HG03060 (cell line): ENCODE measurements at regions not wholly inside any gene's neighbourhood (a gene's known extent, or its start where the extent isn't known, plus 50 kb on each side); places are given as distances from the start of the nearest gene placed in this dataset.
"Not testable (repeated sequence)": the region's sequence is repeated elsewhere in the genome, so short reads cannot be mapped to it uniquely, and the experiment has no call there.

Source experiments
- ATAC-seq: cut with Tn5 transposase; IDR thresholded peaks from one replicate; pipeline ENCODE4 v1.9.1; 2021; ENCODE audit warnings: low read depth, moderate number of reproducible peaks; ENCODE audit not compliant: unreplicated experiment

DNA sequence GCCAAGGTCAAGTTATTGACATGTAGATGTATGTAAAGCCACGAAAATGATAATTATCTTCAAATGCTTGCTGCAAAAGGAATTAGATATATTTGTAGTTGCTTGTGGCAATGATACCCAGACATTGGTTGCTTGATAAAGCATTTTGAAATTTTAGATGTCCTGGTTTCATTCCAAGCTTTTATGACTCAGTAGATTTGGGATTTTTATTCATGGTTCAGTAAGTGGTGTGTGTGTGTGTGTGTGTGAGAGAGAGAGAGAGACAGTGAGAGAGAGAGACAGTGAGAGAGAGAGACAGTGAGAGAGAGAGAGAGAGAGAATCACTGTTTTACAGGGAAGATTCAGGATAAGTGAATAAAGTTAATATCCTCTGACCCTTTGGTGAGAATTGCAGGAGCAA, 498.2 kb upstream of the C1orf87 start:
- ATAC-seq = no peak

DNA sequence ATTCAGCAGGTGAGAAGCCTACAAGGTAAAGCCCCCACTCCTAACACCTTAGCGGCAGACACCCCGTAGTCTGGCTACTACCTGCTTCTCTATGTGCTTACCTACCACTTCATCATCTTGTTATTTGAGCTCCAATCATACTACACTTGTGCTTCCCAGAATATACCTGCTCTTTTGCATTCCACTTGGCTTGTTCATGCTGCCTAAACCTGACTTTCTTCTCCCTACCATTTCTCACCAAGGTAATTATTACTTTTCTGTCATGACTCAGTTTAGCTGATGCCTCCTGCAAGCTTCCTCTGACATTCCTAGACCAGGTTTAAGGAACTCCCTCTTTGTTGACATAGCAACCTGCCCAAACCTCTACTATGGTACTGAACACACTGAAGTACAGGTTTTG, 495.6 kb upstream of the C1orf87 start:
- no peak for ATAC-seq

DNA sequence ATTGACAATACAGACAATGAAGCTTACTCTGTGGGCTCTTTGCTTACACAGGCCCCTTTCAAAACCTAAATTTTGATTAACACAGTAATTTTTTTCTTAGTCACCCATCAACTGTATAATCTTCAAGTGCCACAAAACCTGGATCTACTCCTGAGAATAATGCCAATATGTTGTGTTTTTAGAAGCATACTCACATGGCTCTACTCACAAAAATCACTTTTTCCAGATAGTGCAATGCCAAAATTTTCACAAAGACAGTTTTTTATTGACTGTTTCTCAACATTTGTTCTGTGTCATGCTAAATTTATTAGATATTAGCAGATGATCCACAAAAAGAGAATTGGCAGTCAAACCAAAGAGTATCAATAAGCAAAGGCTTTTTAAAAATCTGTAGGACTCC, 493.7 kb upstream of the C1orf87 start:
- ATAC-seq = no peak

DNA sequence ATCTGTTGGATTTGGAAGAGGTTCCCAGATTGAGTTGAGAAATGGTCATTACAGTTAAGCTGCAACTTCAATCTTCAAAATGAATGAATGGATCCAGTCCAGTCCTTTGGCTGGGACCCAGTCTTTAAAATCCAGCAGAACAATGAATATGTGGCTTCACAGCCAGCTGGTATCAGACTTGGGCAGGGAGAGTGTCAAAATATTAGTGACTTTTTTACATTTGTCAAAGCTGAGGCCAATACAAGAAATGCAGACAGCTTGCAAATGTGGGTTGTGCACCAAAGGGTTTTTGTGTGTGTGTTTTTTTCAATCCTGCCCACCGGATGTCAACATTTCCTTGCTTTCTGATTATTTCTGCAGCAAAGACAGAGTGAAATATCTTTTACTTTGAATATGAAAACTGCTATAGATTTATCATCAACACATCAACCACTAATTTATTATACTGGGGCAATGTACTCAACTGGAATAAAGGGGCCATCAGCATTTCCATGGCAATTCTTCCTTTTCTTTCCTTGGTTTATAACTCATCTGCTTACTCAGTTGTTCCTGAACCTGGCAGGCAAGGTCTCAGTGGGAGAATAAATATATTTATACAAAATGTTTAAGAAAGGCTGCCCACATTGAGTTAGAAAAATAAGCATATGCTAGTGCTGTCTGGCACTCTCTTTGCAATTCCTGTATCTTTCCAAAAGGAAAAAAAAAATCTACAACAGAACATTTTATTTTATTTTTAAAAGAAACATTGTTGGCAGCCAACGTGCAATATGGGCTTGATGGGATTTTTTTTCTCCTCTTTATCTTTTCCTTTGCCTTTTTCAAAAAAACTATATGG, 491.6 kb upstream of the C1orf87 start:
- ATAC-seq = no peak

- ATAC-seq = no peak
Observed at GRCh38 chr1:60563777-60564535, 490.4 kb upstream of the C1orf87 start.

- ATAC-seq = no peak
Observed at GRCh38 chr1:60562740-60563139, 489.2 kb upstream of the C1orf87 start.

DNA sequence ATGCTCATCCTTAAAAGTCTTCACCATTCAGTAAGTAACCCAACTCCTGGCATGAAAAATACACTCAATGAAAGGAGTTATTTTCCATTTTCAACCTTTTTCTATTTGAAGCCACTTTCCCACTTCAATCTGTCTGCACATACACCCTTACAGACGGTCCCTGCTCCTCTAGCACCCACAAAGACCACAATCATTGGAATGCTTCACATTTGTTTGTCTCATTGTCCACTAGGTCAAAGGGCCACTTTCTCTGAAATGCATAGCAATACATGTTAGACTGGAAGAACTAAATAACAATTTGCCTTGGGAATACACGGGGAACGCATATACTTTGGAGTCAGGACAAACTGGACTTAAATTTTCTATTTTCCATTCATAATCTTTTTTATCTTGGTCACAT, 487.1 kb upstream of the C1orf87 start:
- no peak for ATAC-seq

DNA sequence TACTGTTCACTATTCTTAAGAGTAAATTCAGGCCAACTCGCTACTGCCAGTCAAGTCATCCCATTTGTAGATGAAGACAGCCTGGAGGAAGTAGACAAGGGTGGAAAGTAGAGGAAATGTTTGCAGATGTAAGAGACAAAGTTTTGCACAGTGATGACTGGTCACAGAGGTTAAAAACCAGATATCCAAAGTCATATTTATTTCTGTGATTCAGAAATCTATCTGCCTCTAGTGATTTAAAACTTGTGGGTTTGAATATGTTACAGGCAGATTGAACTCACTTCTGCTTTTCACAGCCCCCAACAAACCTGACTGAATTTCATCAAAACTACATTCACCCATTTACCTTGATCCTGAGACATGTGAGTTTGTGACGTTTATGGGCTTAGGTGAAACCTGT, 484.7 kb upstream of the C1orf87 start:
- ATAC-seq = no peak

- no peak for ATAC-seq
Observed at GRCh38 chr1:60553730-60554129, 480.2 kb upstream of the C1orf87 start.

- ATAC-seq = no peak
Observed at GRCh38 chr1:60547821-60548220, 474.3 kb upstream of the C1orf87 start.

DNA sequence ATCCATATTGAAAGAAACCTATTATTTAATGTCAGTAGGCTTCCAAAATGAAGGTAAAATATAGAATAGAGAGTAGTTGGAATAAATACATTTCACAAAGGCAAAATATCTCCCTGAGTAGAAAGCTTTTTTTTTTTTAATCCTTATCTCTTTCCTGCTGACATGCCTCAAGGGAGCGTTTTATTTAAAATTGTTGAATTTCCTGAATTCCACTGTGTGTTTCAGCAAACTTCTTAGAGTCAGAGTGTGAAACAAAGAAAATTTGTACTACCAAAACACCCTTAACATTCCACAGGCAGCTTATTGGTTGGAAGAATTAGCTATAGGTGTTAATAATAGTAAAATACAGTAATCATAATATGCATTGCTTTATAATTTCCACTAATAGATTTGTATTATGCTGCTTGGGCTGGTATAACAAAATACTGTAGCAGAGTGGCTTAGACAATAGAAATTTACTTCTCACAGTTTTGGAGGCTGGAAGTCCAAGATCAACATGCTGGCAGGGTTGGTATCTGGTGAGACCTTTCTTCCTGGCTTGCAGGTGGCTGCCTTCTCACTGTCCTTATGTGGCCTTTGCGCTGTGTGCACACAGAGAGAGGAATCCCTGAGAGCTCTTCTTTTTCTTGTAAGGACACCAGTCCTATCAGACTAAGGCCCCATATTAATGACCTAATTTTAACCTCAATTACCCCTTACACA, 468.4 kb upstream of the C1orf87 start:
- no peak for ATAC-seq

DNA sequence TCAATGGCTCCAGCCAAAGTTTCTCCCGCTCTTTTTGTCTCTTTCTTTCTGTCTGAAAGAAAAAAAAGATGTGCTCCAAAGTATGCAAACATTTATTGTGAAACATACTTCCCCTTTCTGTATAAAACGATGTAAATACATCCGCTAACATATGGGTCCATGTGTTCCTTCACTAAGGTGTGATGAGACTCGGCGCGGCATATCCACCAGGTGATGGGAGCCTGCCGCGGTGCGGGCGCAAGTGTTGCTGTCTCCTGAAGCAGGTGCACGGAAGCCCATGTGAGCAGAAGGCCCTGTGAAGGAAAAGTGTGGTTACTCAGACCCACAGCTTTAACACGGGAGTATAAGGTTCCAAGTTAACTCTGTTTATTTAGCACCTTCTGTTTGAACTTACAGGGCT, 466.6 kb upstream of the C1orf87 start:
- ATAC-seq = no peak

DNA sequence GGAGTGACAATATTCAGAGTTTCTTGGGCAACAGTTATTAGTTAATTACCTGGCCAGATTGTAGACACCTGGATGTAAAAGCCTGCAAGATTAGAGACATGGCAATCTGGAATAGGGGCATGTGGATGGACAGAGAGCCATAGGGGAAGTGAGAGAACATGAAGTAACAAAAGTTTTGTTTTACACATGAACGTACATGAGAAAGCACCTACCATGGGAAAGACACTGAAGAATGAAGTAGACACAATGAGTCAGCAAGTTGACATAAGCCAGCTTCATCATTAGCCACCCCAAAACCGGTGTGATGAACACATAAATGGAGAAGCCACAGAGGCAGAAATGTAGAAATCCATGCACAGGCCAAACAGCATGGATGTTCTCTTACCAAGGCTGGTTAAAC, 462.1 kb upstream of the C1orf87 start:
- ATAC-seq = no peak

- no peak for ATAC-seq
Observed at GRCh38 chr1:60527567-60527966, 454.0 kb upstream of the C1orf87 start.

DNA sequence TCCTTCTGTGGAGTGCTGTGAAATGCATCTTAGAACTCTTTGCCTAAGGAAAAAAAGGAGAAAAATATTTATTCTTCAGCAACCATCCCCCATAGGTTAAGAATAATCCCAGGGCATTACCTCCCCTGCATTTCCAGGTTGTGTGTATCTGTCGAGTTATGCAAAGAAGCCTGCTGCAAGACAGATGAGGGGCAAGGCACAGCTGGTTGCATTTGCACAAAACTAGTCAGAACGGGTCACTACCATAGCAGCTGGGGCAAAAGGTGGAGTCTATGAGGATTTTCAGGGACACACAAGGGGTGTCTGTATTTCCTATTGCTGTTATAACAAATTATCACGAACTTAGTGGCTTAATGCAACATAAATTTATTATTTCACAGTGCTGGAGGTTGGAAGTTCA, 443.4 kb upstream of the C1orf87 start:
- no peak for ATAC-seq

GRCh38 chr1:60510162-60510561, 436.6 kb upstream of the C1orf87 start:
- no peak for ATAC-seq

GRCh38 chr1:60504206-60504840, 430.8 kb upstream of the C1orf87 start:
- ATAC-seq = no peak

GRCh38 chr1:60503266-60503925, 429.8 kb upstream of the C1orf87 start:
- ATAC-seq = no peak

DNA sequence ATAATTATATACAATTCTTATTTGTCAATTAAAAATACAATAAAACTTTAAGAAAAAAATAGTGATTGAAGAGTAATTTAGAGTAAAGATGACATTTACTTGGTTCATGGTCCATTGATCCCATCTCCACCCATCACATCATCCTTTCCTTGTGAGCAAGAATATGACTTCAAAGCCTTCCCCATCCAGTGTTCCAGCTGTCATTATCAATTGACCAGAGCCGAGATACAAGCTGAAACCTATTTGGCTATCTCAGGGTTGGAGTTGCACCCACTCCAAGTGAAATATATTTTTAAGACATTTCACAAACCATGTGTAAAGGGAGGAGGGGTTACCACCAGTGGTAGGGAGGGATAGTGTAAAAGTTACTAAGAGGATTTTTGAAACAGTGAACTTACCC, 428.9 kb upstream of the C1orf87 start:
- no peak for ATAC-seq

DNA sequence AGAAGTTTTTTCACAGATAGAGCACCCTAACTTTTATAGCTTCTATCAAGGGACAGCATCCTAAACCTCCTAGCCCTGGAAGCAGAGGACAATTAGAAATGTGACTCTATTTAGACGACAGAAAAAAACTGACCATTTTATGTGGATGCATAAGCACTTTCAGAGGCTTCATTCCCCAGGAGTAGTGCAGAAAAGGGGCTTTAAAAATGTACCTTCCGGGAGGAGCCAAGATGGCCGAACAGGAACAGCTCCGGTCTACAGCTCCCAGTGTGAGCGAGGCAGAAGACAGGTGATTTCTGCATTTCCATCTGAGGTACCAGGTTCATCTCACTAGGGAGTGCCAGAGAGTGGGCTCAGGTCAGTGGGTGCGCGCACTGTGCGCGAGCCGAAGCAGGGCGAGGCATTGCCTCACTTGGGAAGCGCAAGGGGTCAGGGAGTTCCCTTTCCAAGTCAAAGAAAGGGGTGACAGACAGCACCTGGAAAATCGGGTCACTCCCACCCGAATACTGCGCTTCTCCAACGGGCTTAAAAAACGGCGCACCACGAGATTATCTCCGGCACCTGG, 416.4 kb upstream of the C1orf87 start:
- not testable (repeated sequence) for ATAC-seq
